NCI-H2107 (cell line): ENCODE measurements at regions not wholly inside any gene's neighbourhood (a gene's known extent, or its start where the extent isn't known, plus 50 kb on each side); places are given as distances from the start of the nearest gene placed in this dataset.
"Not testable (repeated sequence)": the region's sequence is repeated elsewhere in the genome, so short reads cannot be mapped to it uniquely, and the experiment has no call there.

Experiments
- DNase-seq: peaks from one replicate; lab custom pipeline; 2025; lab: John Stamatoyannopoulos, UW

DNA sequence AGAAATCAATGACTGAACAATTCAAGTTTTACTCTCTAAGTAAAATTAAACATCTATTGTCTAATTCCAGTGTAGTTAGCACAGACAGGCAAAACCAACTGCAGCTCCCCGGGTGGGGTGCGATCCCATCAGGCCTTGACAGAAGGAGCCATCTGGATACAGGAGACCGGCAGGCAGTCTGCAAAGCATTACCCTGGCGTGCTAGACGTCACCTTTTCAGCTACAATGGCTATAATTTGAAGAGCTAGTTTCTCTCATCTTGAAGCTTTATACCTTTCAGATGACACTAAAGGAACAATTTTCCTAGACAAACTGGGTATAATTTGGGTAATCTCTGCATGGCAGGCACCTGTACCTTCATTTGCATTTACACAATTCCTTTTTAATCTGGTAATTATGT is 761.5 kb upstream of the SOX11 start:
- no peak for DNase-seq

DNA sequence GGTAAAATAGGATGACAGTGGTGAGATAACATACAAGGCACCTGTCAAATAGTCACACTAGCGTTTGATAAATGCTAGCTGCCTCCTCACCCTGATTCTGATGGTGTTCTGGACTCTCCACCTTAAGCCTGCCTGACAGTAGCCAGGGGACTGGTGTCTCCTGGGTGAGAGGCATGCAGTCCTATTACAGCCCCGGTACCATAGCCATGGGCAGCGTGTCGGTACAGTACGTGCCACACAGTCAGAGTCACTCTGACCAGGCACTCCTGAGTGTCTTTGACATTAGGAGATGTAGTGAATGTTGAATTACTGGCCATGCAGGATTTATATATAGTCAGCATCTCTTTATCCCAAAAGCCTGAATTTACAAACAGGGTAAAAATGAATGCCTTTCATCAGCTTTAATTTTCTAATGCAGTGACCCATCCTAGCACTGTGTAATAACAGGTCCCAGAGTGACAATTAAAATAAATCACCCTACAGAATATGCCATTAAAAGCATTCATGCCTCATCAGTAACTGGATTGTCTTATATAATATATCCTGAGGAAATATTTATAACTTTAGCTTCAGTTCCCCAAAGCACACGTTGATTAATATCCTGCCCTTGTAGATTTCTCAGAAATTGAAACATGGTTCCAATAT is 760.3 kb upstream of the SOX11 start:
- no peak for DNase-seq

DNA sequence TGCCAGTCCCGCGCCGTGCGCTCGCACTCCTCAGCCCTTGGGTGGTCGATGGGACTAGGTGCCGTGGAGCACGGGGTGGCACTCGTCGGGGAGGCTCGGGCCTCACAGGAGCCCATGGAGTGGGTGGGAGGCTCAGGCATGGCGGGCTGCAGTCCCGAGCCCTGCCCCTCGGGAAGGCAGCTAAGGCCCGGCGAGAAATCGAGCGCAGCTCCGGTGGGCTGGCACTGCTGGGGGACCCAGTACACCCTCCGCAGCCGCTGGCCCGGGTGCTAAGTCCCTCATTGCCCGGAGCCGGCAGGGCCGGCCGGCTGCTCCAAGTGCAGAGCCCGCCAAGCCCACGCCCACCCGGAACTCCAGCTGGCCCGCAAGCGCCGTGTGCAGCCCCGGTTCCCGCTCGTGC is 756.9 kb upstream of the SOX11 start:
- not testable (repeated sequence) for DNase-seq

GRCh38 chr2:4937550-4937949 is 754.6 kb upstream of the SOX11 start:
- no peak for DNase-seq

DNA sequence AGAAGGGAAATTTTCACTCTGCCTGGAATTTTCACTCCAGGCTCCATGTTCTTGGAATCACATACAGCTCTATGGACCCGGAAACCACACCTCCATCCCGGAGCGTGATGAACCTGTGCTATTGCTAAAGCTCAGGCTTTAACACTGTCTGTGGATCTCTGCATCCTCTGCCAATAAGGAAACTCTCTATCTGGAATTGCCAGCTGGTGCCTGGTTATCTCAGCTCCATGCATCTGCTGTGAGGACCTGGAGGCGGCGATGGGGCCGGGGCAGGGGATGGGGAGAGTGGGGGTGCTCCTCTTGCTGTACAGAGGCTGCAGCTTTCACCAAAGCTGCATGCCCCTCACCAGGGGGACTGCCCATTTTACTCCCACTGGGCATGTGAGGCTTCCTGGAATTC is 754.0 kb upstream of the SOX11 start:
- DNase-seq = no peak

DNA sequence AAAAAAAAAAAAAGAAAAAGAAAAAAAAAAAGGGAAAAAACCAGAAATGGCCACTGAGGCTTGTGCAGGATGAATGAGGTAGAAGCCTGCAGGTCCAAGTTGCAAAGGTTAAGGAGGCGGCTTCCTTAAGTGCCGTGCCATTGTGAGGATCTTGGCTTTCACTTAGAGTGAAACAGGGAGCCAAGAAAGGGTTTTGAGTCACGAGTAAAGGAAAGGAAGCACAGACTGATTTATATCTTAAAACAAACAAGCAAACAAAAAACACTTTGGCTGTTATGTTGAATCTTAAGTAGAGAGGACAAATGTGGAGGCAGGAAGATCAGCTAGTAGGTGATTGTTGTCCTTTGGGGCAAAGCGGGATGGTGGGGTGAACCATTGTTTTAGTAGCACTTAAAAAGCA is 749.7 kb upstream of the SOX11 start:
- no peak for DNase-seq

DNA sequence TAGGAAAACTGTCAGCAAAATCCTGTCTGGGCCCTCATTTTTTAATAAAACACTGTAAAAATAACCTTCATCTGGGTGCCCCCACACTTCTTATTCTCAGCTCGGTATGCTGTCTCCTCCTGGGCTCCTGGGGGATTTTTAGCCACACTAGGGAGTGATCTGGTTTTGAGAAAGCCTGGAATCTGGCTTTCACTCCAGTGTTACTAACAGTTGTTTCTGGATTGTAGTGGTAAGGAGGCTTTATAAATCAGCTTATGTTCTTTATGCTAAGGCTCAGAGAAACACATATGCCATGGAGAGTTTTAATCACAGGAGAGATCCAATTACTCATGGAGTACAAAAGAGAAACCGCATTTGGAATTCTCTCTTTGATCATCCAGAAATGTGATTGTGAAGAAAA is 744.3 kb upstream of the SOX11 start:
- no peak for DNase-seq

- DNase-seq = no peak
Measured at GRCh38 chr2:4951368-4951767, 740.8 kb upstream of the SOX11 start.

GRCh38 chr2:4959219-4959618 is 733.0 kb upstream of the SOX11 start:
- DNase-seq = no peak

GRCh38 chr2:4962419-4962818 is 729.8 kb upstream of the SOX11 start:
- no peak for DNase-seq

GRCh38 chr2:4963106-4963505 is 729.1 kb upstream of the SOX11 start:
- DNase-seq = no peak

DNA sequence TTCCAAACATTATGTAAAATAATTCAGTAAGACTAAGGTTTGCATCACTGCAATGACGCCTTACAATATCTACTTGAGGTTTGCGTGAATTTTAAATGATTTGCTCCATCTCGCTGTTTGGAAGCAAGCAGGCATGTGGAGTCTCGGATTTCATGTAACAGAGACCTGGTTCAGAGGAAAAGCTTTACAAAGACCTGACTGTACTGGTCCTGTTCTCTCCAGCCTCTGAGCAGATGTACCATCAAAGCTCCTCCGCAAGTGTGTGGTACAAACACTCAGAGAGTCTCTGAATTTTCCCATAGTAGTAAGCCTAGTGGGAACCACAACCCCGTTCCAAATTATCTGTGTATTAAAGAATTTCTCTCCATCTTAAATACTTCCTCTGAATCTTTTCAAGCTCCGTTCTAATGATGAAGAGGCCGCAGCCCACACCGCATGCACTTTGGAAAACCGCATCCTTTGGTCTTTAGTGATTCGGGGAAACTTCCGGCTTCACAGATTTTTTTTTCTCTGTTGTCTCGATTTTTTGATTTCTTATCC is 728.1 kb upstream of the SOX11 start:
- no peak for DNase-seq

DNA sequence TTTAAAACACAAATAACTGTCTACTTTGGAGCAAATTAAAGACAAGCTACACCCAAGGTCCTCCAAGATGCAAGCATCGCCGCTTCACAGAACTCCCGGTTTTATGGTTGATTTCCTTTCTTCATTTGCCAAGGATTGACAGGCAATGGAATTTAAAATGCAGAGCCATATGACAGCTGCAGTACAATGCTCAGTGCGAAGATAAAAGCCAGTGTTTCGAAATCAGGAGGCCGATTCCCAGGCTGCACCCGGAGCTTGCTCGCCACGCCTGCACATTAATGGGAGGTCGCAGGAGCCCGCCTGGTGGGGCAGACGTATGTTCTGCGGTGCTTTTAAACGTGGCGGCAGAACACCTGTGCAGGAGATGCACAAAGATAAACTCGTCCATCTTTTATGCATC is 727.6 kb upstream of the SOX11 start:
- DNase-seq = no peak

GRCh38 chr2:4965556-4966320 is 726.4 kb upstream of the SOX11 start:
- DNase-seq = no peak

- DNase-seq = no peak
Measured at GRCh38 chr2:4967206-4967605, 725.0 kb upstream of the SOX11 start.

DNA sequence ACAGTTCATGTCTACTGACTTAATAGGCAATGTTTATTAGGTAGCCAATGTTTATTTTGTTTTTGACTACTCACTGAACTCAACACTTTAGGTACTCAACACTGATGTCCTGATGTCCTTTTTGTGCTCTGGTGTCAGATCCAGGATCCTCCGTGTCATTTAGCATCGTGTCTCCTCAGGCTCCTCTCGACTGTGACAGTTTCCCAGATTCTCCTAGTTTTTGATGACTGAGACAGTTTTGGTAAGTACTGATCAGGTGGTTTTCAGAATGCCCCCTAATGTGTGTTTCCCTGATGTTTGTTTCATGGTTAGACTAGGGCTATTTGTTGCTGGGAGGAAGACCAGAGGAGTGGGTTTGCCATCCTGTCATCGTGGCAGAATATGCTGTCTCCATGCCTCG is 719.7 kb upstream of the SOX11 start:
- DNase-seq = no peak

- DNase-seq = no peak
Measured at GRCh38 chr2:4973354-4973753, 718.8 kb upstream of the SOX11 start.

DNA sequence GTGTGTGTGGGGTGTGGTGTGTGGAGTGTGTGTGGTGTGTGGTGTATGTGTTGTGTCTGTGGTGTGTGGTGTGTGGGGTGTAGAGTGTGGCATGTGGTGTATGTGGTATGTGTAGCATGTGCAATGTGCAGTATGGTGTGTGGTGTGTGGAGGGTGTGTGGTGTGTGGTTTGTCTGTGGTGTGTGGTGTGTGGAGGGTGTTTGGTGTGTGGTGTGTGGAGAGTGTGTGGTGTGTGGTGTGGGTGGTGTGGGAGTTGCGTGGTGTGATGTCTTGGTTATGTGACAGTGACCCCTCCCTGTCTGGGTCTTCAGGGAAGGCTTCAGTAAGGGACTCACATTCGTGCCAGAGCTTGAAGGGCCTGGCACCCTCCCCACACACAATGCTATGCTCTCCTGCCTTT is 718.2 kb upstream of the SOX11 start:
- no peak for DNase-seq

DNA sequence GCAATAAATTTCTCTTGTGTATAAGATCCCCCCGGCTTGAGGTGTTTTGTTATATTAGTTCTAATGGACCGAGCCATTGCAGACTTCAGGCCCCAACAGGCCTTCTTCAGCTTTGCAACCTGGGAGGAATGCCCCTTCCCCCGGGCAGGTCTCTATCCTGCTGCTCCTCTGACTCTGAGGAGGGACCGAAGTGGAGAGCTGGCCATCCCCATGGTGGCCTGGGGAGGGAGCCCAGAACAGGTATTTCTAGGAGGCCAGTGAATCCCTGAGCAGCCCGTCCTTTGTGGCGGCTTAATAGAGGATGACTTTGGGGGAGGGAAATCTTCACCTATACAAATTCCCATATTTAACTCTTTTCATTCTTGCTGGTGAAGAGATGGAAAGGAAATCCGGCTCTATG is 715.8 kb upstream of the SOX11 start:
- DNase-seq = no peak

- DNase-seq = no peak
Measured at GRCh38 chr2:4979111-4979510, 713.1 kb upstream of the SOX11 start.

DNA sequence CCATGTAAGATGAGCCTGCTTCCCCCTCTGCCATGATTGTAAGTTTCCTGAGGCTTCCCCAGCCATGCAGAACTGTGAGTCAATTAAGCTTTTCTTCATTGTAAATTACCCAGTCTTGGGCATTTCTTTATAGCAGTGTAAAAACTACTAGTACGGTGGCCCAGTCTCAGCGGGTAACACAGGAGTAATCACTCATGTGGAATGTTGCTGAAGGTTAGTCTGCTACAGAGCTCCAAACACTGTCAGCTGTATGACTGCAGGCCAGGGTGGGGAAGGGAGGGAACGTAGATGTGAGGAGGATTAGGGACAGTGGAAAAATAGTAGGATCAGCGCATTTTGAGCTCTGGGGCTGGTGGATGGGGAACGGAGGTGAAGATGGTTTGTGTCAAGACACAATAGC is 711.2 kb upstream of the SOX11 start:
- no peak for DNase-seq

DNA sequence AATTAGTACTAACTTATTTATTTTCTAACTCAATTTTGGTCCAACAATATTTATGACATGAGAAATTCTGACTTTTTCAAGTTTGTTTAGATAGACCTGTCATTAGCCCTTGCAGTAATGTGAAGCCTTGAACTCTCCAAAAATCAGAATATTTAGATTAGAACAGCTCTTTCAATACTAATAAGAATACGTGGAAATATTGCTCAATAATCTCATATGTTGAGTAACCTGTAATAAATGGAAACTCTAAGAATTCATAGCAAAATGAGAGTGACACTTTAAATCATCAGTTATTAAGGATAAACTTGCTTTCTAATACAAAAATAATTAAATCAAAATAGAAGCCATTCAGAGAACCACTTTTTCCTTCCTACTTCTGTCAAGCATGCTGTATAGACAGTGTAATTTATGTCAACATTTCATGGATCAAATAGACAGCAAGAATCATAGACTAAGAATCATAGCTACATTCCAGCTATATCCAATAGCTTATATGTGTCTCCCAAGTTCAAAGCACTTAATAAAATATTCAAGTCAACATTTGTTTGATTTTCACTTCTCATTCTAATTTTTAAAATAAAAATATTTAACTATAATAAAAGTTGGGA is 710.3 kb upstream of the SOX11 start:
- no peak for DNase-seq

DNA sequence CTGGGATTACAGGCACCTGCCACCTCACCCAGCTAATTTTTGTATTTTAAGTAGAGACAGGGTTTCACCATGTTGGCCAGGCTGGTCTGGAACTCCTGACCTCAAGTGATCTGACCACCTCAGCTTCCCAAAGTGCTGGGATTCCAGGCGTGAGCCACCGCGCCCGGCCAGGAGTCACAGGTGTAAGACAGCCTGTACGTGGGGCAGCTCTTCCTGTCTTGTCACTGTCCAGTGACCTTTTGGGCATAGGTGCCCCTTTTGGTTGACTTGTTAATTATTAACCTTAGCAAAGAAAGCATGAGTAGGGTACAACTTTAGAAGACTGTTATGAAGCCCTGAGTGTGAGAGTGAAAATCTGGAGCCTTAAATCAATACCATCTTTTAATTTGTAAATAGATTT is 703.7 kb upstream of the SOX11 start:
- DNase-seq = not testable (repeated sequence)
